ENCODE measurements at regions not wholly inside any gene's neighbourhood (a gene's known extent, or its start where the extent isn't known, plus 50 kb on each side); places are given as distances from the start of the nearest gene placed in this dataset.
"Not testable (repeated sequence)": the region's sequence is repeated elsewhere in the genome, so short reads cannot be mapped to it uniquely, and the experiment has no call there.

GRCh38 chr17:72471296-72471695, 350.5 kb downstream of the SOX9 start:
- Mint-ChIP-seq H3K27me3 (ENCODE audit: low read depth) (no peaks in the 10 kb centered on the region), H3K4me1 (peaks cover 42% of the 10 kb centered on the region), H3K4me3 (no peak overlapping the region), H3K36me3 (no peaks in the 10 kb centered on the region), H3K9me3 (0 out of 2 replicates have a peak, but pooled peaks cover 6% of the 10 kb centered on the region), H3K27ac (no peak overlapping the region)
- DNase-seq (ENCODE audit: low spot score) (no peak), ATAC-seq (no peak)
- POLR2A ChIA-PET, result no interaction called here
- TF ChIP-seq ATF1 (CRISPR knock-in tag; IDR thresholded peaks at IDR 0.05) (no peak), KAT7 (CRISPR knock-in tag; IDR thresholded peaks at IDR 0.05; ENCODE audit: borderline replicate concordance) (no peak), CBFB (CRISPR knock-in tag; IDR thresholded peaks at IDR 0.05; ENCODE audit: low read depth) (no peak)
- TF ChIP-seq, protein P1, sequence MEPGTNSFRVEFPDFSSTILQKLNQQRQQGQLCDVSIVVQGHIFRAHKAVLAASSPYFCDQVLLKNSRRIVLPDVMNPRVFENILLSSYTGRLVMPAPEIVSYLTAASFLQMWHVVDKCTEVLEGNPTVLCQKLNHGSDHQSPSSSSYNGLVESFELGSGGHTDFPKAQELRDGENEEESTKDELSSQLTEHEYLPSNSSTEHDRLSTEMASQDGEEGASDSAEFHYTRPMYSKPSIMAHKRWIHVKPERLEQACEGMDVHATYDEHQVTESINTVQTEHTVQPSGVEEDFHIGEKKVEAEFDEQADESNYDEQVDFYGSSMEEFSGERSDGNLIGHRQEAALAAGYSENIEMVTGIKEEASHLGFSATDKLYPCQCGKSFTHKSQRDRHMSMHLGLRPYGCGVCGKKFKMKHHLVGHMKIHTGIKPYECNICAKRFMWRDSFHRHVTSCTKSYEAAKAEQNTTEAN (CRISPR knock-in tag; IDR thresholded peaks at IDR 0.05), result no peak
- CTCF ChIA-PET, result no interaction called here

- no peak for DNase-seq (ENCODE audit: low spot score)
- Mint-ChIP-seq H3K27ac (no peak overlapping the region), H3K36me3 (no peaks in the 10 kb centered on the region), H3K4me1 (peaks cover 42% of the 10 kb centered on the region), H3K27me3 (ENCODE audit: low read depth) (no peaks in the 10 kb centered on the region), H3K9me3 (0 out of 2 replicates have a peak, but pooled peaks cover 6% of the 10 kb centered on the region), H3K4me3 (no peak overlapping the region)
- TF ChIP-seq, protein P2, sequence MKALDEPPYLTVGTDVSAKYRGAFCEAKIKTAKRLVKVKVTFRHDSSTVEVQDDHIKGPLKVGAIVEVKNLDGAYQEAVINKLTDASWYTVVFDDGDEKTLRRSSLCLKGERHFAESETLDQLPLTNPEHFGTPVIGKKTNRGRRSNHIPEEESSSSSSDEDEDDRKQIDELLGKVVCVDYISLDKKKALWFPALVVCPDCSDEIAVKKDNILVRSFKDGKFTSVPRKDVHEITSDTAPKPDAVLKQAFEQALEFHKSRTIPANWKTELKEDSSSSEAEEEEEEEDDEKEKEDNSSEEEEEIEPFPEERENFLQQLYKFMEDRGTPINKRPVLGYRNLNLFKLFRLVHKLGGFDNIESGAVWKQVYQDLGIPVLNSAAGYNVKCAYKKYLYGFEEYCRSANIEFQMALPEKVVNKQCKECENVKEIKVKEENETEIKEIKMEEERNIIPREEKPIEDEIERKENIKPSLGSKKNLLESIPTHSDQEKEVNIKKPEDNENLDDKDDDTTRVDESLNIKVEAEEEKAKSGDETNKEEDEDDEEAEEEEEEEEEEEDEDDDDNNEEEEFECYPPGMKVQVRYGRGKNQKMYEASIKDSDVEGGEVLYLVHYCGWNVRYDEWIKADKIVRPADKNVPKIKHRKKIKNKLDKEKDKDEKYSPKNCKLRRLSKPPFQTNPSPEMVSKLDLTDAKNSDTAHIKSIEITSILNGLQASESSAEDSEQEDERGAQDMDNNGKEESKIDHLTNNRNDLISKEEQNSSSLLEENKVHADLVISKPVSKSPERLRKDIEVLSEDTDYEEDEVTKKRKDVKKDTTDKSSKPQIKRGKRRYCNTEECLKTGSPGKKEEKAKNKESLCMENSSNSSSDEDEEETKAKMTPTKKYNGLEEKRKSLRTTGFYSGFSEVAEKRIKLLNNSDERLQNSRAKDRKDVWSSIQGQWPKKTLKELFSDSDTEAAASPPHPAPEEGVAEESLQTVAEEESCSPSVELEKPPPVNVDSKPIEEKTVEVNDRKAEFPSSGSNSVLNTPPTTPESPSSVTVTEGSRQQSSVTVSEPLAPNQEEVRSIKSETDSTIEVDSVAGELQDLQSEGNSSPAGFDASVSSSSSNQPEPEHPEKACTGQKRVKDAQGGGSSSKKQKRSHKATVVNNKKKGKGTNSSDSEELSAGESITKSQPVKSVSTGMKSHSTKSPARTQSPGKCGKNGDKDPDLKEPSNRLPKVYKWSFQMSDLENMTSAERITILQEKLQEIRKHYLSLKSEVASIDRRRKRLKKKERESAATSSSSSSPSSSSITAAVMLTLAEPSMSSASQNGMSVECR (CRISPR knock-in tag; IDR thresholded peaks at IDR 0.05; ENCODE audit: borderline replicate concordance), result no peak
- TF ChIP-seq, protein P3, sequence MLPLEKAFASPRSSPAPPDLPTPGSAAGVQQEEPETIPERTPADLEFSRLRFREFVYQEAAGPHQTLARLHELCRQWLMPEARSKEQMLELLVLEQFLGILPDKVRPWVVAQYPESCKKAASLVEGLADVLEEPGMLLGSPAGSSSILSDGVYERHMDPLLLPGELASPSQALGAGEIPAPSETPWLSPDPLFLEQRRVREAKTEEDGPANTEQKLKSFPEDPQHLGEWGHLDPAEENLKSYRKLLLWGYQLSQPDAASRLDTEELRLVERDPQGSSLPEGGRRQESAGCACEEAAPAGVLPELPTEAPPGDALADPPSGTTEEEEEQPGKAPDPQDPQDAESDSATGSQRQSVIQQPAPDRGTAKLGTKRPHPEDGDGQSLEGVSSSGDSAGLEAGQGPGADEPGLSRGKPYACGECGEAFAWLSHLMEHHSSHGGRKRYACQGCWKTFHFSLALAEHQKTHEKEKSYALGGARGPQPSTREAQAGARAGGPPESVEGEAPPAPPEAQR (CRISPR knock-in tag; IDR thresholded peaks at IDR 0.05), result no peak
- TF ChIP-seq KAT7 (CRISPR knock-in tag; IDR thresholded peaks at IDR 0.05; ENCODE audit: borderline replicate concordance), result no peak
- no peak for TF ChIP-seq ATF1 (CRISPR knock-in tag; IDR thresholded peaks at IDR 0.05)
- no peak for TF ChIP-seq NR3C1 (CRISPR knock-in tag; conservative IDR thresholded peaks at IDR 0.05; ENCODE audit: low read depth)
- TF ChIP-seq STAT6 (CRISPR knock-in tag; conservative IDR thresholded peaks at IDR 0.05; ENCODE audit: low read depth), result no peak
- TF ChIP-seq ELF4 (CRISPR knock-in tag; IDR thresholded peaks at IDR 0.05; ENCODE audit: low read depth), result no peak
- TF ChIP-seq ZNF396 (CRISPR knock-in tag; IDR thresholded peaks at IDR 0.05; ENCODE audit: borderline replicate concordance), result no peak
- TF ChIP-seq SP1 (CRISPR knock-in tag; conservative IDR thresholded peaks at IDR 0.05), result no peak
- no peak for ATAC-seq
- CTCF ChIA-PET, result interaction anchor here (0.6 kb wide), 1 partner anchor 352 kb away, joined by 3 read pairs; no protein-coding TSS in a partner anchor
- POLR2A ChIA-PET, result no interaction called here
Observed at GRCh38 chr17:72472106-72472505, 351.3 kb downstream of the SOX9 start.

DNA sequence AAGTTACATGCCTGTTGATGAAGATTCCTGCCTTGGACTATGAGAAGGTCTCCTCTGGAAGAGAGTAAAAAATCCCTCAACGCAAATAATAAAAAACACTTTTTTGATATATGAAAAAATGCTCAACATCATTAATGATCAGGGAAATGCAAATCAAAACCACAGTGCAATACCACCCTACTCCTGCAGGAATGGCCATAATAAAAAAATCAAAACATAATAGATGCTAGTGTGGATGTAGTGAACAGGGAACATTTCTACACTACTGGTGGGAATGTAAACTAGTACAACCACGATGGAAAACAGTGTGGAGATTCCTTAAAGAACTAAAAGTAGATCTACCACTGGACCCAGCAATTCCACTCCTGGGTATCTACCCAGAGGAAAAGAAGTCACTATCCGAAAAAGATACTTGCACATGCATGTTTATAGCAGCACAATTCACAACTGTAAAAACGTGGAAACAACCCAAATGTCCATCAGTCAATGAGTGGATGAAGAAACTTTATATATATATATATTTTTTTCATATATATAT, 352.1 kb downstream of the SOX9 start:
- peak; percentile 66 for TF ChIP-seq HMGA2 (CRISPR knock-in tag; IDR thresholded peaks at IDR 0.05)
- H3K9me3 Mint-ChIP-seq; H3K27ac Mint-ChIP-seq; POLR2A ChIA-PET; H3K4me3 Mint-ChIP-seq; DNase-seq (ENCODE audit: low spot score); ATAC-seq; H3K36me3 Mint-ChIP-seq; H3K27me3 Mint-ChIP-seq (ENCODE audit: low read depth): not testable (repeated sequence)
- peaks cover 48% of the 10 kb centered on the region for H3K4me1 Mint-ChIP-seq
- CTCF ChIA-PET, result interaction anchor here (0.6 kb wide), 1 partner anchor 353 kb away, joined by 3 read pairs; no protein-coding TSS in a partner anchor

All from WTC11 (cell line).